HG03066 (cell line): ENCODE measurements at regions not wholly inside any gene's neighbourhood (a gene's known extent, or its start where the extent isn't known, plus 50 kb on each side); places are given as distances from the start of the nearest gene placed in this dataset.
"Not testable (repeated sequence)": the region's sequence is repeated elsewhere in the genome, so short reads cannot be mapped to it uniquely, and the experiment has no call there.

Experiments
- ATAC-seq: cut with Tn5 transposase; IDR thresholded peaks from one replicate; pipeline ENCODE4 v1.9.1; 2021; ENCODE audit warnings: low read depth; ENCODE audit not compliant: unreplicated experiment

DNA sequence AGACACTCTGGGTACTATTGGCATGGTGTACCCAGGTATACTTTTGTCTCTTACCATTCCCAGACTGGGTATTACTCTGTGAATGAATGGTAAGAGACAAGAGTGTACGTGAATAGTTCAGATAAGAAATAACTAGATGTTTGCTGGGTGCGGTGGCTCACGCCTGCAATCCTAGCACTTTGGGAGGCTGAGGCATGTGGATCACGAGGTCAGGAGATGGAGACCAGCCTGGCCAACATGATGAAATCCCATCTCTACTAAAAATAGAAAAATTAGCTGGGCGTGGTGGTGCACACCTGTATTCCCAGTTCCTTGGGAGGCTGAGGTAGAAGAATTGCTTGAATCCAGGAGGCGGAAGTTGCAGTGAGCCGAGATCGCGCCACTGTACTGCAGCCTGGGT, 75.8 kb upstream of the VKORC1L1 start:
- not testable (repeated sequence) for ATAC-seq

- not testable (repeated sequence) for ATAC-seq
These were observed 75.3 kb upstream of the VKORC1L1 start for GRCh38 chr7:65797566-65797965.

DNA sequence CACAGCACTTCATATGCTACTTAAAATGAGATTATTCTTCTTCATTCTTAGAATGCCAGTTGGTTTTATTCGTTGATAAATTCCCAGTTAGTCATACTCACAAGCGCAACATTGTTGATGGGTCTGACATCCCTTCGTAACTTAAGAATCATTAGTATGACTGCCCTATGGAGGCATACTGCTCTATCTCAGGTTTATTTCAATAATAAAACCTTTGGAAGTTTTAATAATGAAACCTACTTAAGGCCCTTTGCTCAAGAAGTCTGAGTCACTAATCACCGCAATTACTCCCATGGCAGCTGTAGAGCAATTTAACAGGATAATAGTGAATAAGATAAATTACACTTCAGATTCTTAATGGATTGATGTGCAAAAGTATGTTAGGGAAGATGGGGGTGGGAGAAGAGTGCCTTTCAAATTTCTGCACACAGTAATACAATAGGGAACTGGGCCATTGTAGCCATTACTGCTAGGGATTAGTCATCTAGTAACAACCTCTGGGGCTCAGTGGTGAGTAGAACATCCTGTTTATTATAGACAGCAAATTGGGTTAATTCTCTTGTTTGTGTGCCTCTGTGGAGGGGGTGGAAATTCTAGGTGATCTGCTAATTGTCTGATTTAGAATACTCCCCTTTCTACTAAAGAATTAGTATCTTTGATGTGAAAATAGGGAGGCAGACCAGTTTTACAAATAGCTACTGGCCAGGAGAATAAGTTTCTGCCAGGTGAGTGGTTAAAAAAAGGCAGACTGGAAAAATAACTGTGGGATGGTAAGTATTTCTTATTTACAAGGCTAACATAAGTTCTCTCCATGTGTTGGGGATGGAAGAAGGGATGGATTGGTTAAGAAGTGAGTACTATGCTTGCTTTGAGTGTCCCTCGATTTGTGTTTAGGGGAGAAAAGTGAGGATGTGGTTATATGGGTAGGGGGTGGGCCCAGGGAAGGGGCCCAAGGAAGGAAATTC, 74.5 kb upstream of the VKORC1L1 start:
- peak; percentile 96 for ATAC-seq

GRCh38 chr7:65800191-65800590, 72.7 kb upstream of the VKORC1L1 start:
- not testable (repeated sequence) for ATAC-seq

- ATAC-seq, result no peak
These were observed 72.0 kb upstream of the VKORC1L1 start for GRCh38 chr7:65800890-65801341.

DNA sequence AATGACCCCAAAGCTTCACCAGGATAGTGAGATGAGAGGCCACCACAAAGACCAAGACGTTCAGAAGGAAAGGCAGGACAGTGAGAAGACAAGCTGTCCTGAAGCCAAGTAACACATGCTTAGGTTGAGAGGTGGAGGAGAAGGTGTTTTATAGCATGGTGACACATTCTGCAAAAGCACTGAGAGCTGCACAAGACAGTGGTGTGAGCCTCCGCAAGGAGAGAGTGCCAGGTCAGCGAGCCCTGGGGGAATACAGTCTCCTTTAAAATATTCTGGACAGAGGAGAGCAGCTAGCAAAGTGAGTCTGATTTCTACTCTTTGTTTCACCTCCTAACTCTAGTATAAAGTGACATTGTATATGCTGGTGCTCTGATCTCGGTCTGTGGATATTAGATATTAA, 68.0 kb upstream of the VKORC1L1 start:
- no peak for ATAC-seq

GRCh38 chr7:65807067-65807466, 65.8 kb upstream of the VKORC1L1 start:
- ATAC-seq, result not testable (repeated sequence)

- peak; percentile 88 for ATAC-seq
These were observed 63.5 kb upstream of the VKORC1L1 start for GRCh38 chr7:65809259-65809981.

- peak; percentile 35 for ATAC-seq
These were observed 62.9 kb upstream of the VKORC1L1 start for GRCh38 chr7:65809982-65810288.

- ATAC-seq, result no peak
These were observed 60.6 kb upstream of the VKORC1L1 start for GRCh38 chr7:65812281-65812680.

- not testable (repeated sequence) for ATAC-seq
These were observed 58.2 kb upstream of the VKORC1L1 start for GRCh38 chr7:65814556-65815167.

DNA sequence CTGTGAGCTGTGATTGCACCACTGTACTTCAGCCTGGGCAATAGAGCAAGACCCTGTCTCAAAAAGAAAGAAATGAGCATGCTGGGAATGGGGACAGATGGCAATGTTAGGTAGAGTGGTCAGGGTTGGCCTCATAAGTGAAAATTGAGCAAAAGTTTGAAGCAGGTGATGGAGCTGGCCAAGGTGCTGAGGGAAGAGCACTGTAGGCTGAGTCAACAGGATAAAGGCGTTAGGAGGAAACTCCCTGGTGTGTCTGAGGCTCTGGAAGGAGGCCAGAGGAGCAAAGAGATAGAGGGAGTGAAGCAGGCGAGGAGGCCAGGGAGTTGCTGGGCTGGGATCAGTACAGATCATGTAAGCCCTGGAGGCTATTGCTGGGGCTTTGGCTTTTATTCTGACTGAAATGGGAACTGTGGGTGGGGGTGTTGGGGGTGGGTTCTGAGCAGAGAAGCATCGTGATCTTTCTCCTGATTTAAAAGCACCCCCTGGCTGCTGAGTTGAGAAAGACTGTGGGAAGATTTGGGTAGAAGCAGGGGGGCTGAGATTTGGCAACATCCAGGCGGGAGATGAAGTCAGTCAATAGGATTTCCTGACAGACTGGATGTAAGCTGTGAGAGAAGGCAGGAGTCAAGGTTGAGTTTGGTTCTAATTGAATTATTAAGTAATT, 52.5 kb upstream of the VKORC1L1 start:
- no peak for ATAC-seq
